Spleen (tissue), 7 donors: ENCODE measurements at regions not wholly inside any gene's neighbourhood (a gene's known extent, or its start where the extent isn't known, plus 50 kb on each side); places are given as distances from the start of the nearest gene placed in this dataset.

Source experiments
- CTCF ChIP-seq, 11 experiments: fragments of 200-600 bp in 7 of 11; fragments of 450-650 bp in 4 of 11; sonication (generic) in 4 of 11; IDR thresholded peaks in 8 of 11; conservative IDR thresholded peaks in 3 of 11; 1 replicate in 7 of 11; 2 replicates in 4 of 11; pipeline versions ENCODE4 v1.4.0 to v1.8.0; 2016 to 2021; ENCODE audit warnings: antibody characterized with exemption in 11 of 11, inconsistent platforms in 4 of 11, mild to moderate bottlenecking in 1 of 11
- POLR2AphosphoS5 ChIP-seq, 3 donors: sonication (generic); formaldehyde crosslinking; IDR thresholded peaks; one replicate each; pipeline ENCODE4 v1.5.1; 2017; ENCODE audit warnings: antibody characterized with exemption in 3 of 3
- donor health status: DM: no; HTN: no; CAD: no; lungs with moderate emphysema.
- donor health status: DM: no; HTN: no; CAD: no.
- donor health status: DM: no; HTN: no; CAD: no.

- TF ChIP-seq POLR2AphosphoS5 (IDR thresholded peaks at IDR 0.05) = no peak
- TF ChIP-seq CTCF (IDR thresholded peaks at IDR 0.05 in 8 of 11, conservative IDR thresholded peaks at IDR 0.05 in 3 of 11) = no peak
These were observed 670.7 kb upstream of the ZNF804A start for GRCh38 chr2:183927406-183928325.
